HG03175 (cell line): ENCODE measurements at regions not wholly inside any gene's neighbourhood (a gene's known extent, or its start where the extent isn't known, plus 50 kb on each side); places are given as distances from the start of the nearest gene placed in this dataset.

Source experiments
- ATAC-seq: cut with Tn5 transposase; IDR thresholded peaks from one replicate; pipeline ENCODE4 v1.9.1; 2021; ENCODE audit warnings: mild to moderate bottlenecking, moderate library complexity; ENCODE audit not compliant: unreplicated experiment

DNA sequence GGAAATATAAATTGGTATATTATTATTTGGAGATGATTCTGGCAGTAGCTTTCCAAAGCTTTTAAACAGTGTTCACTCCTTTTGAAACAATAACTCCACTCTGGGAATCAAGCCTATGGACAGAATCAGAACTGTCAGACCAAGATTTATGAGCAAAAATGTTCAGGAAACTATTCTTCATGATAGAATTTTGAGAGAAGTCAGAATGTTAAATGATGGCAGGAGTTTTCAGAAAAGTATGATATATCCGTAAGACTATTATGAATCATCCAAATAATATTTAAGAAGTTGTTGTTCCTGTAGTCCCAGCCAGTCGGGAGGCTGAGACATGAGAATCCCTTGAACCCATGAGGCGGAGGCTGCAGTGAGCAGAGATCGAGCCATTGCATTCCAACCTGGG lies 50.5 kb upstream of the ADGRG2 start:
- ATAC-seq: no peak

DNA sequence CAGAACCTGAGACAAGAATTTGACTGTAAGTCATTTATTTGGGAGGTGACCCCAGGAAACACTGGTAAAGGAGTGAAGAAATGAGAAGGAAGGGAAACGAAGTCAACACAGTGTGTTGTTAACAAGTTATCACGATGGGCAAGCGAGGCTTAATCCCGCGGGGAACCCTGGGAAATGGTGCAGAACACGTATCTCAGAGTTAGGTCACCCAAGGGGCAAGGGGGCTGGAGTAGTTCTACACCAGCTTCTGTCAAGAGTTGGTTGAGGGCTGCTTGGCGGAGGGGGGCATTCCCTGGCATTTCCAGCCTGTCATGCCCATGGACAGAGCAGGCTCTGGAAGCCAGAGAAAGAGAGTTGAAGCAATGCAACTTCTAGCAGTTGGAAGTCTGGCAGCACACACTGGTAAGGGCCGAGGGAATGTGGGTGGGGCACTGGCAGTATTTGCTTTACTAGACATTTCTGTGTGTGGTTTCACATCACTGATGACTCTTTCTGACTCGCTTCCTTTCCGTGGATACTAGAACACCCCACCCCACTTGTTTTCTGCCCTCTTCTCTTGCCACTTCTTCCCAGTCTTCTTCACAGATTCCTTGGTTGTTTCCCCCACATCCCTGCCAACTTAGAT lies 52.2 kb upstream of the ADGRG2 start:
- no peak for ATAC-seq

DNA sequence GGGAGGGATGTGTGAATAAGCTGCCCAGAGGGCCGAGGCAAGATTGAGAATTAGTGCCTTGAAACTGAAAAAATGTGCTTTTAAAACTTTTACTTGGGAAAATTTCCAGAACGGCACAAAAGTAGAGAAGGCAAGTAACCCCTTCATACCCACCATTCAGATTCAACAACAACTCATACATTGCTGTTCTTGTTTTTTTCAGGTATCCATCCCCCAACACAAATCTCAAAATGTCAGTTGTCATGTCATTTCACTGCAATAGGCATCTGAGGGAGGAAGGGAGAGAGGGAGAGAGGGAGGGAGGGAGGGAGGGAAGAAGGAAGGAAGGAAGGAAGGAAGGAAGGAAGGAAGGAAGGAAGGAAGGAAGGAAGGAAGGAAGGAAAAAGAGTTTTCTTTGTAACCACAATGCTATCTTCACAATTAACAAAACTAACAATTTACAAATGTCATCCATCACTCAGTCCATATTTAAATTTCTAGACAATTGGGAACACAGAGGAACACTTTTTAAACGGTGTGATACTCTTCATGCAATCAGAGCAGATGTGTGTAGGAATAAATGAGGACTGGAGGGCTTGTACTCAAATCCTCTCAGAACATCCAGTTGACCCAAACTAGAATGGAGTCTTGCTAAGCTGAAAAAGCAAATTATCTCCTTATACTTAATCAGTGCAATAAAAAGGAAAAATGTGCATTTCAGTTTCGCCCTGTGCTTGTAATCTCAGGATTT lies 54.8 kb upstream of the ADGRG2 start:
- ATAC-seq: no peak

DNA sequence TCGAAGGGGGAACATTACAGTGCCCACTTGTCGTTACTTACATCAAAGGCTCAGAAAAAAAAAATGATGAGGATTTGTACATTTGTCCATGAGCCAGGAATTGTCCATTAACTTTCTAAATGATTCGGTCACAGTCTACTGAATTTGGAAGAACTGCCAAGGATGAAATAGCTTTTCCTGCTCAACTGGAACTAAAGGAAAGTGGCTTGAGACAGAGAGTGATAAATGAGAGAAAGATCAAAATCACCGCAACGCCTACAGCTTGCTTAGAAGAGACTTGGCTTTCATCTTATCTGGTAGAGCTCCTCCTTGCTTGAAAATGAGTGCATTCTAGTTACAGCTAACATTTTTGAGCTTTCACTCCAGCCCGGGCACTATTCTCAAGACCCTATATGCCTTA lies 55.5 kb upstream of the ADGRG2 start:
- no peak for ATAC-seq

DNA sequence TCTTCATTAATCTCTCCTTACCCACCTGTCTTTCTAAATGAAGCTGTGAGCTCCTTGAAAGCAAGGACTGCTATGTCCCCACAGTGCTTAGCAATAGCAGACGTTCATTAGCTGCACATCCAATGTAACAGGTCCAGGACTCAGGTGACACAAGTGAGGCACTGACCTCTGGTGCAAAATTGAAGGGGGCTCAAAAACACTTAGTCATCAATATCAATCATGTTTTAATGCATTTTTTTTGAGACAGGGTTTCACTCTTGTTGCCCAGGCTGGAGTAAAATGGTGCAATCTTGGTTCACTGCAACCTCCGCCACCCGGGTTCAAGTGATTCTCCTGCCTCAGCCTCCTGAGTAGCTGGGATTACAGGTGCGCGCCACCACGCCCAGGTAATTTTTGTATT lies 56.1 kb upstream of the ADGRG2 start:
- no peak for ATAC-seq

DNA sequence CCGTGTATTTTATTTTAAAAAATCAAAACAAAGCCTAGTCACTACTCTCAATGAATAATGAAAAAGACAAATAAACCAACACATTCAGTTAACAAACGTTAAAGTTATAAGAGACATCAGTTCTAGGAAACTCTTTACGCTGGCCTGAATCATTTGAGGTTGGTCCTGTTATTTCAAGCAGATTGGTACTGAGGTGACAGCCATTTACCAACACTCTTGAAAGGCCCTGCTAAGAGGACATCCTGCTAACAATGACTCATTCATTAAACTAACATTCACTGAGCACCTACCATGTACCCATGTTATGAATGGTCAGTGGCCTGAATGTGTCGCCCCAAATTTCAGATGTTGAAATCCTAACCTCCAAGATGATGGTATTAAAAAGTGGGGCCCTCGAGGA lies 57.1 kb upstream of the ADGRG2 start:
- no peak for ATAC-seq

DNA sequence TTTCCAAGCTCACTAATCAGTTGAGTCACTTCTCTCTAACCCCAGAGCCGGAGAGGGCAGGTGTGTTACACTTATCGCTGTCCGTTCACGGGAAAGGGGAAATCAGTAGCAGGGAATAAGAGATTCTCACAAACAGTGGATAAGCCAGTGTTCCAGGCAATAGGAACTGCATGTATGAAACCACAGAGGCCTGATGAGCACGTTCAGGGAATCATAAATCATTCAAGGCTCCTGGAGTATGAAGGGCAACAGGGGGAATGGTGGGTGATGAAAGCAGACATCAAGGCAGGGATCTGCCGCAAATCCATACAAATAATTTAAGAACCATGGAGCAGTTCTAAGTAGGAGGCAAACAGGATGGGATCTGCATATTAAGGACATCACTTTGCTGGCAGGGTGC lies 59.1 kb upstream of the ADGRG2 start:
- no peak for ATAC-seq

DNA sequence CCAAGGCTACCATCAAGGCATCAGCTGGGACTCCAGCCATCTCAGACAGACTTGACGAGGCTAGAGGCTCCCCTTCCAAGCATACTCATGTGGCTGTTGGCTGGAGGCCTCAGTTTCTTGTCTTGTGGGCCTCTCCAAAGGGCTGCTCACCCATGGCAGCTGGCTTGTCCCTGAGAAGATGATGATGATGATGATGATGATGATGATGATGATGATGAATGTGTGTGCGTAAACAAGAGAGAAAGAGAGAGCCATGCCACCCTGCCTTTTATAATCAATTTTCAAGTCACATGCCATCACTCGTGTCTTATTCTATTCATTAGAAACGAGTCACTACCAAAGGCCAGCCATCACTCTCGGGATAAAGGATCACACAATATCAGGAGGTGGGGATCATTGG lies 60.5 kb upstream of the ADGRG2 start:
- ATAC-seq: no peak

DNA sequence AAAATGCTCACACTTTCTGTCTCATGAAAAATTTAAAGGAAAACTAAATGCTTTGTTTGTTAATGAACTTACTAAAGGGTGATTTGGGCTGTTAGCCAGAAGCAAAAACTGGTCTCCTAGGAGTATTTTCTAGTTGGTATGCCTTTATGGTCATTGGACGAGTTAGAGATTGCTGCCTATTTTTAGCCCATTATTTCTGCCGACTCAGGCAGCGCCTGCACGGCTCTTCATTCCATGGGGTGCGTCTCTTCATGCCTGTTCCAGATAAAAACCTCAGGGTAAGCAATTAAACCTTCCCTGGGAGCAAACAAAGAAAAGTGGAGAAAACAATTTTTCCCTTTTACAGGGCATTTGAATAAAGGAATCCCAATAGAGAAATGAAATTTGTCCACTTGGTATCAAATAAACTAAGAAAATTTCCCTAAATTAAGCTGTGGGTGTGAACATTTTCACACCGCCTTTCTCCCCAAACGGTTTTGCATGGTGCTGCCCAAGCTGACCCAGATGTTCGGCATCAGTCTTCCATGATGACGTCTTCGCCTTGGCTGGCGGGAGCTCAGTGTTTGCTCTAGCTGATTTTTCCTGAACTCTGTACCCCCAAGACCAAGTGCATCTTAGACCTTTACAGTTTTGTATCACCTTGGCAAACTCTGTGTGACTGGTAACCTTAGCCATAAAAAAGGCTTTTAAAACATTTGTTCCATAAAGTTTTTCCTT lies 61.7 kb upstream of the ADGRG2 start:
- no peak for ATAC-seq

DNA sequence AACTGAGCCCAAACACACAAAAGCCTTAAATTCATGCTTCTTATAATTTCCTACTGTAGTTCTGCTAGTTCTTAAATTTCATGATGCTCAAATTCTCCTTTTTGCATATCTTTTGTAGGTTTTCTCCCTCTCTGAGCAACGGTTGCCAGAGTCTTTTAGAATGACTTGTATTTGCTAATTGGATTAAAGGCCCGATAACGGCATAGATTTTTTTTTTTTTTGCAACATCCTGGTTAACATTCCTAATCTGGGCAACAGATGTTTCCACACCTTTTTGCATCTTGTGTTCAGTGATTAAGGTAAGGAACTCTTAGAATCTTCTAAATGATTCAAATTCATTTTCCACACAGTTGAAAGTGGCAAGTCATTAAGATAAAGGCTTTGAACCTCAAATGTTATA lies 66.3 kb upstream of the ADGRG2 start:
- ATAC-seq: no peak

DNA sequence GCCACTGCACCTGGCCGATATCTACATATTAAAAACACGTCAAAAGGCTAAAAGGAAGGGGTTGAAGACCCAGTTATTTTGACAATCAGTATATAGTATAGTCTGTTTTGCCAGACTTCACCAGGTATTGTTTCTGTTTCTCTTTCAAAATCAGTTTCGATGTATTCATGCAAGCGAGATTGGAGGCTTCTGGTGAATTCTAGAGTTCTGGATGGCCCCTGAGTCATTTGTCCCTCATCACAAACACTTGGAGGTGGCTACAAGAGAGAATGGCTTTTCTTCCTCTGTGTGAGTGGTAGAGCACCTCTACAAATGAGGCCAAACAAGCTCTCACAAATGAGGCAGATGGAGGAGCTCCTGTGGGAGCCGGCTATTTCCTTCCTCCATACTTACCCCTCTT lies 68.6 kb upstream of the ADGRG2 start:
- no peak for ATAC-seq

DNA sequence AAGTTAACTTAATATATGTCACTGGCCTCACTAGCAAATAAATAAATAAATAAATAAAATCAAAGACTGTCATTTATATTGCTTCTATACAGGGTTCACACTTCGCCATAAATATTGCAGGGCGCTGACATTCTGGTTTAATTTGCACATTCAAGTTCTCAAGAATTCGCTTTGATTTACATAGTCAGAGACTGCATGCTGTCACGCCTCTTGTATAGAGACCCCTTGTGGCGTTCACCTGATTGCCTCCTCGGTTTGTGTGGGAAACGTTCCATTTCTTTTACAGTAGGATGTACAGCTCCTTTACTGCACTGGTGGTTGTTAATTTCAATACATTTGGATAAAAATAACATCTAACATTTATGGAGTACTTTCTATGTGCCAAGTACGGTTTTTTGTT lies 71.3 kb upstream of the ADGRG2 start:
- no peak for ATAC-seq

DNA sequence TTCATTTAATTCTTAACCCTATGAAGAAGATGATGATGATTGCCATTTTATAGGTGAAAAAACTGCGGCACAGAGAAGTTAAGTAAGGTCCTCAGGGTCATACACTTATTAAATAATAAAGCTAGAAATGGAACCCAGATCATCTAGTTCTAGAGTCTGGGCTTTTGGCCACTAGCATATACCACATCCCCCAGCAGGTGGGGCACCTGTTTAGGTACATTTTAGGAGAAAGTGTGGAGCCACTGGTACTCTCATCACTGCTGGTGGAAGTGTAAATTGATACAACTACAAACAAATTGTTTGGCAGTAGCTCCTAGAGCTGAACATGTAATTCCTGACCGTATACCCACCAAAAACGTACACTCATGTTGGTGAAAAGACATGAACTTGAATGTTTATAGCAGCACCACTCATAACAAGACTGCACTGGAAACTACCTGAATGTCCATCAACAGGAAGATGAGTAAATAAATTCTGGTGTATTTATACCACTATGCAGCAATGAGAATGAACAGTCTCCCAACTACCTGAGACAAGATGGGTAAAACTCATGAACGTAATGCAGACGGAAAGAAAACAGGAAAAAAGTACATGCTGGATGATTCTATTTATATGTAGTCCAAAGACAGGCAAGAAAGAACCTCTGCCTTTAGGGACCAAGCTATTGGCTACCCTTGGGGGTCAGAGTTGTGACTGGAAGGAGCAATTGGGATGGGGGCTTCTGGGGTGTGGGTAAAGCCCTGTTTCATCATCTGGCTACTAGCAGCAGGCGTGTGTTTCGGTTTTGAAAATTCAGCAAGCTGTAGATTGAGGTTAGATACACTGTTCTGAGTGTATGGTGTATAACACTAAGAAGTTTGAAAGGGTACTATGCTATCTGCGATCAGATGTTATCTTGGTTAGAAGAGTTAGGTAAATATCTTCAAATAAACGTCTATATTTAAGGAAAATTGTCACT lies 72.3 kb upstream of the ADGRG2 start:
- peak; percentile 62 for ATAC-seq

DNA sequence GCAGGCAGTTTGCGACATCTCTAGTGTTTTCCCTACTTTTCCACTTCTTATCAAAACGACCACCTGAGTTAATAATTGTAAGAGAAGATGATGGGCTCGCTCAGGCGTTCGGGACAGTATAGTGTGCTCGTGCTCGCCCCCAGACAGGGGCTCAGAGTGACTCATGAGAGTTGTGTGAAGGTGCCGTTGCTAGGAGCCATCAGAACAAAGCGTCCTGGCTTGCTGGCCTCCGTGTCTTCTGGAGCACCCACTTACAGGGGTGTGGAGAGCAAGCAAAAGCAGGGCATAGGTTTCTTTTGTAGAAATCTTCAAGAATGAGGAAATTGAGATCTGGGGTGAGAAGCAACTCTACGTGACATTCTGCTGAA lies 73.0 kb upstream of the ADGRG2 start:
- no peak for ATAC-seq

DNA sequence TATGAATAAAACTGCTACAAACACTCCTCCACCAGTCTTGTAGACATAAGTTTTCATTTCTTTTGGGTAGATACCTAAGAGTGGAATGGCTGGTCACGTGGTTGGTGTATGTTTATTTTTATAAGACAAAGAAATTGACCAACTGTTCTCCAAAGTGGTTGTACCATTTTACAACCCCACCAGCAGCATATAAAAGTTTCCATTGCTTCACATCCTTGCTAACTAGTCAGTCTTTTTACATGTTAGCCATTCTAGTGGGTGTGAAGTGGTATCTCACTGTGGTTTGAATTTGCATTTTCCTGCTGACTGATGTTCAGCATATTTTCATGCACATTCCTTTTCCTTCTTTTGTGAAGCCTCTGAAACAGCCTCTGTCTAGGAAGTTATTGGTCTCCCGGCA lies 76.2 kb upstream of the ADGRG2 start:
- no peak for ATAC-seq

DNA sequence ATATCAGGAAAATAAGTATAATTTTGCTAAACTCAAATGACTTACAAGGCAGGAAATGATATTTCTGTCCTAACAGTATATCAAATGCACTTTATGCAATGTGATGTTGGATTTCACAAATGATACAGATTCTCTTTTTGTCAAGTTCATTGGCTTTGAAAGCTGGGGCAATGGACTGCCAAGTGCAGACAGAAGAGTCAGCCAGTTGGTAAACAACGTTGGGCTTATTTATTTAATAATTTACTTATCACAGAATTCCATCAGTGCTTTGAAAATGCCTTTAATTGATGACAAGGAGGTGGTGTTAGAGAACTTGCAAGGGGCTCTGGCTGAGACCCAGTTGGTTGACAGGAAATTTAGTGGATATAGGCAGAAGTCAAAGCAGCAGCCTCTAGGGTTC lies 79.9 kb upstream of the ADGRG2 start:
- no peak for ATAC-seq

DNA sequence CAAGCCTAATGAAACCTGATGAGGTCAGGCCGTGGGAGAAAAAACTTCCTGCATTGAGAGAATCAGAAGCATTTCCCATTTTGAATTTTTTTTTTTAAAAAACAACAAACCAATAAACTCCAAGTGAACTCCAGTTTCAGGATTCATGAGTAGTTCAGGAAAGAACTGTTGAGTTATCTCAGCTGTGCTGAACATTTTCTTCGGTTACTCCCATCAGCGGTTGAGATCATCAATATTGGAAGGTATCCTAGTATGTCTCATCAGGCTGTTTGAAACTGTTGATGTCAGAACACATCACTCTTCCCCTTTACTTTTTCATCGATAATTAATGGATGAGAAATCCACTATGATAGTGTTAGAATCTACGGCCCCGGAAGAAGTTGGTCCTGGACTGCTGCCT lies 82.4 kb upstream of the ADGRG2 start:
- ATAC-seq: no peak

DNA sequence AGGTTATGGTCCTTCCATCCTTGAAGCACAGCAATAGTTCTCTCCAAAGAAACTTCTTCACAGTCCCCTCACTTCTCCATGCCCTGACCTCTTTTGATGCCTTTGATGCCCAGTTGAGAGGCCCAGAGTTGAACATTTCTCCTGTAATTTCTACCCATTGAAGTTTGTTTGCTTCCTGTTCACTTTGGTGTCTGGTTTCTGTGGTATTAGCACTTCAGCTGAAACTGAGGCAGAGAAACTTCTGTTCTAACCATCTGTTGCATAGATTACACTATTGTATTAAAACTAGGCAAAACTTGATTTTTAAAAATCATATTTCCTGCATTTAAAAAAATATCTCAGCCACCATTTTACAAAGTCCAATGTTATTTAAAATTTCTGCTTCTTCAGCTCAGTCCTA lies 89.8 kb upstream of the ADGRG2 start:
- ATAC-seq: no peak

DNA sequence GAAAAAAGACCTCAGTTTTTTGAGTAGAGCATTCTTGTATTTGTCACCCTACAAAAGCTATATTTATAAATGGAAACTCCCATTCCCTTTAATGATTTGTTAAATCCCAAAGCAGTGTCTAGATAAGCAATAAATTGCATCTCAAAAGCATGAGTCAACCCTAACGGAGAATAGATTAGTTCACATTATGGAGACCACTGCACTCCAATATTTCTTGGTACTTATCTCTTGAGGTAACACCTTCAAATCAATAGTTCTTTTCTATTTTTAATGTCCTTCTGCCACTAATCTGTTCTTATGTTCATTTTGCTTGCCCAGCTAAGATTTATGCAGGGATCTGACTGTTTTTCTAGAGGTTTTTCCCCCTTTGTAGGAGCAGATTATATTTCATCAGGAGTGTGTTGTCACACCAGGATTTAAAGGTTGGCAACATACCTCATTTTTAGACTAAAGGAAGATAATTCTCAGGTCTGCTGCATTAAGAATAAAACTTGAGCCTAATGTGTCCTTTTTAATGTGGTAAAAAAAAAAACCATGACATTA lies 91.4 kb upstream of the ADGRG2 start:
- no peak for ATAC-seq

DNA sequence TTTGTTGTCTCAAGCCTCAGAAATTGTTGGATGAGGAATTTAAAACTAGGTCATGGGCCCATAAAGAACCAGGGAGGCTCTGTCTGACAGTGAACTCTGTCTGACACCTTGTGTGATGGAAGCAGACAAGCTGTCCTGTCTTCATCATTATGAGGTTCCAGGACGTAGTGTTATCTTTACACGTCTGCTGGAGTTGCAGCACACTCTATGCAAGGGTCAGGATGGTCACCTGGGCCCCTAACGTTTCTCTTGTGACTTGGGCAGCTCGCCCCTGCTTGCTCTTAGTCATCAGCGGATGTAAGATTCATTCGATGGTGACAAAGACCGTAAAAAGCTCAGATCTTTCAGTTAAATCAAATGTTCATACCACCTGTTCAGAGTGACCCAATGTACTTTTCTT lies 92.0 kb upstream of the ADGRG2 start:
- no peak for ATAC-seq

DNA sequence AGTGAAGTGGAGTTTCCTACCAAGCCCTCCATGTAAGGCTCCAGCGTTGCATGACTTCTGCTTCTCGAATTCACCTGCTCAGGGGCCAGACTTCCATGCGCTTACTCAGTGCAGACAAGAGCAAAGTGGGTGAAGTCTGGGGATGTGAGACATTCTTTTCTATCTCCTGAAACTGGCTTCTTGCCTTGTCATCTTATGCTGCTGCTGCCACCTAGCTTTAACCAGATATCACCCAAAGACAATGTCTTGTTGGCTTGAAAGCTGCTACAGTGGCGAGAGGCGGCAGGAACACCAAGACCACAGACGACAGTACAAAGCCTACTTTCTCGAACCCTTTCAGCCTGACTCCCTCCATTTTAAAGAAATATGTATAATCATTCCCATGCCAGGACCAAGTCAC lies 103.6 kb upstream of the ADGRG2 start:
- ATAC-seq: no peak
